ENCODE measurements at regions not wholly inside any gene's neighbourhood (a gene's known extent, or its start where the extent isn't known, plus 50 kb on each side); places are given as distances from the start of the nearest gene placed in this dataset.
A peak's percentile ranks its signal among the peaks of the same experiment; 100 is the strongest.

- no peak for DNase-seq
Observed at GRCh38 chr2:196362973-196363549, 191.7 kb upstream of the STK17B start.

GRCh38 chr2:196365145-196365544 lies 193.8 kb upstream of the STK17B start:
- DNase-seq = no peak

- no peak for DNase-seq
Observed at GRCh38 chr2:196365923-196366322, 194.5 kb upstream of the STK17B start.

GRCh38 chr2:196367633-196368032 lies 196.3 kb upstream of the STK17B start:
- DNase-seq = no peak

GRCh38 chr2:196368546-196369225 lies 197.3 kb upstream of the STK17B start:
- DNase-seq = no peak

GRCh38 chr2:196369967-196370366 lies 198.6 kb upstream of the STK17B start:
- no peak for DNase-seq

GRCh38 chr2:196370381-196370780 lies 199.0 kb upstream of the STK17B start:
- DNase-seq = no peak

GRCh38 chr2:196372276-196372809 lies 201.0 kb upstream of the STK17B start:
- no peak for DNase-seq

- DNase-seq = no peak
Observed at GRCh38 chr2:196372811-196373664, 201.7 kb upstream of the STK17B start.

- DNase-seq = no peak
Observed at GRCh38 chr2:196376984-196377877, 205.9 kb upstream of the STK17B start.

GRCh38 chr2:196379600-196379999 lies 208.2 kb upstream of the STK17B start:
- DNase-seq = no peak

- DNase-seq = peak in 1 of 2 experiments; percentile 15
Observed at GRCh38 chr2:196380098-196380497, 208.7 kb upstream of the STK17B start.

GRCh38 chr2:196380575-196380974 lies 209.2 kb upstream of the STK17B start:
- DNase-seq = no peak

GRCh38 chr2:196381464-196381863 lies 210.1 kb upstream of the STK17B start:
- DNase-seq = no peak

- no peak for DNase-seq
Observed at GRCh38 chr2:196383799-196384198, 212.4 kb upstream of the STK17B start.

GRCh38 chr2:196384729-196385128 lies 213.4 kb upstream of the STK17B start:
- no peak for DNase-seq

GRCh38 chr2:196389670-196390069 lies 218.3 kb upstream of the STK17B start:
- no peak for DNase-seq

- peak; percentile 92 to 93 for DNase-seq
Observed at GRCh38 chr2:196390243-196391148, 219.1 kb upstream of the STK17B start.

GRCh38 chr2:196391149-196391479 lies 219.7 kb upstream of the STK17B start:
- no peak for DNase-seq

GRCh38 chr2:196399096-196399495 lies 227.7 kb upstream of the STK17B start:
- DNase-seq = no peak

Data from NCI-H526 (cell line).